HL-60 (cell line): ENCODE measurements at regions not wholly inside any gene's neighbourhood (a gene's known extent, or its start where the extent isn't known, plus 50 kb on each side); places are given as distances from the start of the nearest gene placed in this dataset.

ENCODE experiments used
- REST ChIP-seq: IDR thresholded peaks from 2 replicates; pipeline ENCODE4 v1.6.1; 2012; ENCODE audit warnings: low read depth; ENCODE audit not compliant: insufficient replicate concordance
- TF ChIP-seq, protein P1 (sequence below): IDR thresholded peaks from one replicate; pipeline ENCODE4 v1.5.1; 2011; ENCODE audit warnings: low read length, control low read depth, inconsistent platforms; ENCODE audit not compliant: insufficient read depth

- TF ChIP-seq, protein P1, sequence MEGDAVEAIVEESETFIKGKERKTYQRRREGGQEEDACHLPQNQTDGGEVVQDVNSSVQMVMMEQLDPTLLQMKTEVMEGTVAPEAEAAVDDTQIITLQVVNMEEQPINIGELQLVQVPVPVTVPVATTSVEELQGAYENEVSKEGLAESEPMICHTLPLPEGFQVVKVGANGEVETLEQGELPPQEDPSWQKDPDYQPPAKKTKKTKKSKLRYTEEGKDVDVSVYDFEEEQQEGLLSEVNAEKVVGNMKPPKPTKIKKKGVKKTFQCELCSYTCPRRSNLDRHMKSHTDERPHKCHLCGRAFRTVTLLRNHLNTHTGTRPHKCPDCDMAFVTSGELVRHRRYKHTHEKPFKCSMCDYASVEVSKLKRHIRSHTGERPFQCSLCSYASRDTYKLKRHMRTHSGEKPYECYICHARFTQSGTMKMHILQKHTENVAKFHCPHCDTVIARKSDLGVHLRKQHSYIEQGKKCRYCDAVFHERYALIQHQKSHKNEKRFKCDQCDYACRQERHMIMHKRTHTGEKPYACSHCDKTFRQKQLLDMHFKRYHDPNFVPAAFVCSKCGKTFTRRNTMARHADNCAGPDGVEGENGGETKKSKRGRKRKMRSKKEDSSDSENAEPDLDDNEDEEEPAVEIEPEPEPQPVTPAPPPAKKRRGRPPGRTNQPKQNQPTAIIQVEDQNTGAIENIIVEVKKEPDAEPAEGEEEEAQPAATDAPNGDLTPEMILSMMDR, result no peak
- TF ChIP-seq REST, result no peak
These were observed 95.8 kb downstream of the CNTN3 start for GRCh38 chr3:74518610-74519009.
